GM21825 (cell line): ENCODE measurements at regions not wholly inside any gene's neighbourhood (a gene's known extent, or its start where the extent isn't known, plus 50 kb on each side); places are given as distances from the start of the nearest gene placed in this dataset.
"Not testable (repeated sequence)": the region's sequence is repeated elsewhere in the genome, so short reads cannot be mapped to it uniquely, and the experiment has no call there.

ENCODE experiments used
- ATAC-seq: cut with Tn5 transposase; IDR thresholded peaks from one replicate; pipeline ENCODE4 v1.9.1; 2021; ENCODE audit warnings: mild to moderate bottlenecking, moderate library complexity; ENCODE audit not compliant: unreplicated experiment

GRCh38 chr2:241956521-241957110, 87.1 kb downstream of the RTP5 start:
- no peak for ATAC-seq

- no peak for ATAC-seq
Observed at GRCh38 chr2:241957276-241957675, 87.7 kb downstream of the RTP5 start.

- no peak for ATAC-seq
Observed at GRCh38 chr2:241958818-241959545, 89.5 kb downstream of the RTP5 start.

- no peak for ATAC-seq
Observed at GRCh38 chr2:241959751-241960269, 90.3 kb downstream of the RTP5 start.

- ATAC-seq, result no peak
Observed at GRCh38 chr2:241961454-241961853, 91.9 kb downstream of the RTP5 start.

- no peak for ATAC-seq
Observed at GRCh38 chr2:241964133-241964532, 94.6 kb downstream of the RTP5 start.

GRCh38 chr2:241965931-241966412, 96.4 kb downstream of the RTP5 start:
- peak; percentile 81 for ATAC-seq

GRCh38 chr2:241966647-241967466, 97.3 kb downstream of the RTP5 start:
- ATAC-seq, result no peak

GRCh38 chr2:241967467-241968144, 98.1 kb downstream of the RTP5 start:
- no peak for ATAC-seq

- no peak for ATAC-seq
Observed at GRCh38 chr2:241968417-241968816, 98.9 kb downstream of the RTP5 start.

GRCh38 chr2:241969182-241969581, 99.7 kb downstream of the RTP5 start:
- ATAC-seq, result not testable (repeated sequence)

- ATAC-seq, result no peak
Observed at GRCh38 chr2:241970716-241971115, 101.2 kb downstream of the RTP5 start.

- no peak for ATAC-seq
Observed at GRCh38 chr2:241974096-241974495, 104.6 kb downstream of the RTP5 start.

GRCh38 chr2:241974851-241975592, 105.5 kb downstream of the RTP5 start:
- no peak for ATAC-seq

- ATAC-seq, result no peak
Observed at GRCh38 chr2:241975593-241976284, 106.2 kb downstream of the RTP5 start.

- ATAC-seq, result no peak
Observed at GRCh38 chr2:241976296-241976695, 106.8 kb downstream of the RTP5 start.

- ATAC-seq, result no peak
Observed at GRCh38 chr2:241977557-241978300, 108.2 kb downstream of the RTP5 start.

GRCh38 chr2:241978670-241979069, 109.1 kb downstream of the RTP5 start:
- ATAC-seq, result no peak

GRCh38 chr2:241980193-241980592, 110.7 kb downstream of the RTP5 start:
- ATAC-seq, result no peak
